ENCODE measurements at regions not wholly inside any gene's neighbourhood (a gene's known extent, or its start where the extent isn't known, plus 50 kb on each side); places are given as distances from the start of the nearest gene placed in this dataset.
A peak's percentile ranks its signal among the peaks of the same experiment; 100 is the strongest.
"Not testable (repeated sequence)": the region's sequence is repeated elsewhere in the genome, so short reads cannot be mapped to it uniquely, and the experiment has no call there.

DNA sequence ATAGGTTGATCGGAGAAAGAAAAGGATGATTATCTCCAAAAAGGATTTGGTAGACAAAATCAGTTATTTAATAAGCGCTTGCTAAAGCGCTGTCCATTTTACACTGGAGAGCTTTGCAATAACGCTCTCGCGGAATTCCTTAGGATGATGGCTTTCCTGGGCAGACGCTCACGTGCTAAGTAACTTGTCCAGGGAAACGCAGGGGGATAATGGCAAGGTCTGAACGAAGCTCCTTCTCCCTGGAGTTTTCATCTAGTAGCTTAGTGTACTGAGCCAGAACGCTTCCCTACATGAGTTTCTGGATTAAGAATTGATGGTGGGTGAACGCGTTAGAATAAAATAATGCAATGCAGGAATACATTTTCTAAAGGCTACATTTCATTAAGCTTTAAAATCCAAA is 739.5 kb upstream of the SALL3 start:
- DNase-seq: no peak

DNA sequence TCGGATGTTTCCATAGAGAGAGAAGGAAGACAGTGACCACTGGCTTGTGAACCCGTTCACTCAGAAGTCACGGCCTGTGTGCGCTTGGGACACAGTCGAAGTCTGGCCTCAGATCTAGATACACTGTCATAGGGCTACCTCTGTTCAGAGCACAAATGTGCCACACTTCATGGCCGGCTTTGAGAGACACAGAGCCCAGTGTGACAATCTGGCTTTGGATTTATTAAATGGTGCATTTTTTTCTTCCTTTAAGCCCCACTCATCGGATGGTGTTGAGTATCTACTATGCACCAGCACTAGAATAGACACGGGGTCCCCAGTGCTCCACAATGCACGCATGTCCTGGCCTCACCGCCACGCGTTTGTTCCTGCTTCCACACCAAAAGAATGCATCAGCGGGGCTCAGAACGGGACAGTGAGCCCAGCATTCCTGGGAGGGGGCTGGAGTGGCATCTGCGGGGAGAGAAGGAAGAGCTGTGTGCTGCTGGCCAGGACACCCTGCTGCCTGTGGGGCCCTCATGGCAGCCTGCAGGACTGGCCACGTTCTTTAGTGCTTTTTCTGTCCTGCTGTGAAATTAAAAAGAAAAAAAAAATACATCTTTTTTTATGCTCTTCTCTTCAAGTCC is 738.9 kb upstream of the SALL3 start:
- no peak for DNase-seq

DNA sequence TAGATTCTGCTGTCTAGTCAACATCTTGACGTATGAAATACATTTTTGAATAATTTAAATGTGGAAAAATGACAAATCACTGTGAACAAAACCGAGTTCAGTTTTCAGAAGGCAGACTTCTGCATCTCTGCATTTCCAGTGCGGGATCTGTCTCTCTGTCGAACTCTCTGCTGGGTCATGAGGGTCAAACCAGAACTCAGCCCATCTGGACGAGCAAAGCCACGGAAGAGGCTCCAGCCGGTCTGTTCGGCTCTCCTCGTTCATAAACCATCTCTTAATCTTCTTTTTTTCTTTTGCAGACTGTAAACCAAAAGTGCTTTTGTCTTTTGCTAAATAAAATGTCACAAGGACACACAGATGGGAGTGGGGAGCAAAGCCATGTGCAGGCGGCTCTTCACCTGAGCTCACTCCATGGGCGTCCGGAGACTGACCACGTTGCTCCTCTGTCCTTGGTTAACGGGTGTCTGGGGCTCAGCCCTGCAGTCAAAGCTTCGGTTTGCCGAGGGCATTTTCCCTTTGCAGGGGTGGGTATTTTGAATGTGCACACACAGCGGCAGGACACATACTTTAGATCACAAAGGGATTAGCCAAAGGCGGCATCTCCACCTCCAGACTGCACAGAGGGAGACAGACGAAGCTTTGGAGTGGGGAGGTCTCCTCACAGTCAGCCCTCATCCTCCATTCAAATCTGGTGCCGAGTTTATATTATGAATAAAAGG is 737.9 kb upstream of the SALL3 start:
- peak; percentile 50 for DNase-seq

DNA sequence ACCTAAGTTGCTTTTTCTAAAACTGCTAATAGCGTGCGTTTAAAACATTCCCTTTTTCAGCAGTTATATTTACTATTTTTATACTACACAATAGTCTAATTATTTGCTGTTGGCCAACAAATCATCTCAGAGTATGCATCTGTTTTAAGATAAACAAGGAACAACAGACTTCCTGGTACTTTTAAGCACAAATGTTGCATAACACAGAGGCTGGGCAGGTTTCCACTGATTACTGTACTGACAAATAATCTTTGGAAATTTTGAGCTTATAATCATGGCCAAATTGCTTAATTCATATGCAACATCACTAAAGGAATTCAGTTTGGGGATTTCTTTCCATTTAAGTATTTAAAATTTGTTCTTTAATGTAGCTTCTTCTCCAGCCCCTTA is 737.4 kb upstream of the SALL3 start:
- peak; percentile 50 for DNase-seq

DNA sequence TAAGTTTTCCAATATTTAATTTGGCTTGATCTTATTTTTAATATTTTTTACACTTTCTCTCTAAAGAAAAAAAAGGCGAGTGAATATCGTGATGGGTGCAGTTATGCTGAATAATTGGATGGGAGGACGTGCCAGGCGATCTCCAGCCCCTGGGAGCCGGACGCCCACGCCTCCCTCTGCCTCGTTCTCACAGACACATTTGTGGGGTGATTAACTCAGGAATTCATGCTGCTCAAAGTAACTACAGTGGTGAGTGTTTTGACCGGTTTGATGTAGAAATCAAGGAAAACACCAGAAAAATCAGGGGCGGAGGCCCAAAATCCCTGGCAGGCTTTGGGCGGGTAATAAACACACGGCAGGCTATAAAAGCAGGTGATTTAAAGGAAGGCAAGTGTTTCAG is 736.8 kb upstream of the SALL3 start:
- DNase-seq: no peak

DNA sequence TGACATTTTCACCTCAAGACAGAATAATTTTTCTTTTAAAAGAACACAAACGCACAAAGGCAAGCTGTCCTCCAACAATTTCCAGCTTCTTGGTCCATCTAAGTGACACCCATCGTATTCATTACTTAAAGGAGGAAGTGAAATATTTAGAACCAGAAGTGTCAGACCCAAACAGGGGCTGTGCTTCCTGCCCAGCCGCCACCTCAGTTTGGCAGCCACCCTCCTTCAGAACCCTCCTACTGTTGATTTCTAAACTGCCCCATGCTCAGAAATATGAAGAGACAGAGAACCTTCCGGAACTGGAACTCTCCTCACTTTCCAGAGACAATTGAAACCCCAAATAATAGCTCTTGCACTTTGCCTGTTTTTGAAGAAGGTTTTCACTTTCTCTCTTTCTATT is 734.8 kb upstream of the SALL3 start:
- no peak for DNase-seq

DNA sequence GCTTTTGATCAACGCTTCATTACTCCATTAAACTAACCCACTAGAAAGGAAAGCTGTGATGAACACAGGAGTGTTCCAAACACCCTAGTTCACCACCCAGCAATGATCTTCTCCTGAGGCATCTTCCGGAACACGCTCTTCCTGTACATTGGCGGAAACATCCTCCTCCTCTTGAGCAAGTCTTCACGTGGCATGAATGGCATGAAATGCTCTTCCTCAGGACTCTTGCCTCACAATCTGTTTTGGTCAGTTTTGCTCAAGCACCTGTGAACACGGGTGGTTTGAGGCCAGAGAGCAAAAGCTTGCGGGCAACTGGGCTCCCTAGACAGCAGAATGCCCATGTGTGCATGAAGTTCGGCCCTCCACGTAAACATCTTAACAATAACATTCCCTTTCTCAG is 734.2 kb upstream of the SALL3 start:
- no peak for DNase-seq

DNA sequence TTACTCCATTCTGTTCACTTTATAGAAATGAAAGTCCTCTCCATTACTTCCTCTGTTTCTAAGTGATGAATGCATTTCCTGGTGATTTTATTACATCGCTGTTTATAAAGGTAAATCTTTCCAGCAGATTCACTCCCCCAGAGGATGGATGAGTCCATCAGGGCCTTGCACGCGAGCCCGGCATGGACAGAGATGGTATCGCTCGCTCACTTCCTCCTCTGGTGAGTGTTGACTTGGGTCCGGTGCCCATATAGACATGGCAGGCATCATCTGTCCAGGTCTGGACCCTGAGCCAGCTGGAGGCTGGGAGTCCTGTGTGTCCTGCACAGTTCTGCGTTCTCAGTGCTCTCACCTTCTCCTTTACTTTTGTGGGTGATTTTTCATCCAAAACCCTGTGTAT is 733.6 kb upstream of the SALL3 start:
- peak; percentile 85 for DNase-seq

DNA sequence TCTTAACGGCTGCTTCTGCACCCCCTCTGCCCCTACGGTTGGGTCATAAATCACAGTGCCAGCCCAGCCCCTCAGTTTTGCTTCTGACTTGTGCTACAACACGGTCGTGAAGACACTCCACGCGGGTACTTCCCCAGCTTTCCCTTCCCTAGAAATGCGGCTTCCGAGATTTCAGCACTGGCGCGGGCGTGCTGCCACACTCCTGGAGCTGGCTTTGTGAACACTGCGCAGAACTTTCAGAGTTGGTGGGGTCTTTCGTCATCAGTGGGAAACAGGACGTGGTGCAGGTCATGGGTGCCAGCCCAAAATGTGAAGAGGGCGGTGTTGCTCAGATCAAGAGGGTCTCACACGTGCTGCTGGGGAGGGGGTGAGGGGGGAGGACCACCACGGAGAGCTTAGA is 733.0 kb upstream of the SALL3 start:
- peak; percentile 44 for DNase-seq

DNA sequence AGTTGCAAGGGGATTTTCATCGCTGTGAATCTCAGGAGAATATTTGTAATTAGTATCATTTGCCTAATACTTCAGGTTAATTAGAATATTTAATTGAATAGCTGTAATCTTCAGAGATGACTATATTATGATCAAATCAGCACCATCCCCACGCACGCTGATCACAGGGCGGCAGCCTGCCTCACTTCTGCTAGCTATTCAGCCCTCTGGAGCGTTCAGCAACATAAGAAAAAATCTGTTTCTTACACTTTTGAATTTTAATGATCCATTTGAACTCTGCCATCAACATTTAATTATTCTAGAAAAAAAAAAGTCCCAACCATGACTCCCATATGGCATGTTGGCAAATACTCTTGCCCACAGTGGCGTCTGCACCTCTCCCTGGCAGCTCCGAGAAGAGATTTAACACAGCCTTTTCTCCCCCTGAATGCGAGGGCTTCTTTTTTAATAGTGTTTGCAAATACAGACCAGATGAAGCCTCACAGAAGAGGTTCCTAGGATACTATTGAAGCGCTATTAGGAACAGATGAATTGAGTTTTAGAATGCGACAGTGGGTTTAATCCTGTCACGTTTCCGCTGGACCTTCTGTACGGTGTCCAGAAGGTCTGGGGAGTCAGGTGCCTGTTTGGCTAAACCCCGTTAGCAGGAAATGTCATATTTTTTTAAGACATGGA is 731.9 kb upstream of the SALL3 start:
- no peak for DNase-seq

DNA sequence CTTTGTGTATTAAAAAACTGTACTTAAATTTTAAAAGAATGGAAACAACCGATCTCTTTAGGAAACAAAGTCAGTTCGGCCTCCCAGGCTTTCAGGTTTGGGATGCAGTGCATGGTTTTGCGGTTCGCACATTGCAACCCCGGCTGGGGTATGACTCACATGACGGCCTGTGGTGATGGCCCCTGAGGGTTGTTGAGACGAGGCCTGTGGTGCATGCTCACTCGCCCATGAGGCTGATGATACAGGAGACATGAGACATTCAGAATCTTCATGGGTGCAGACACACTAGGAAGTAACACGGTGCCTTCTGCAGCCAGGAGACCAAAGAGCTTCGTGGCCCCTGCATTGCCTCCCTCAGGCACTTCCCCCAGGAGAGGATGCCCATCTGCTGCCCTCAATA is 724.6 kb upstream of the SALL3 start:
- no peak for DNase-seq

DNA sequence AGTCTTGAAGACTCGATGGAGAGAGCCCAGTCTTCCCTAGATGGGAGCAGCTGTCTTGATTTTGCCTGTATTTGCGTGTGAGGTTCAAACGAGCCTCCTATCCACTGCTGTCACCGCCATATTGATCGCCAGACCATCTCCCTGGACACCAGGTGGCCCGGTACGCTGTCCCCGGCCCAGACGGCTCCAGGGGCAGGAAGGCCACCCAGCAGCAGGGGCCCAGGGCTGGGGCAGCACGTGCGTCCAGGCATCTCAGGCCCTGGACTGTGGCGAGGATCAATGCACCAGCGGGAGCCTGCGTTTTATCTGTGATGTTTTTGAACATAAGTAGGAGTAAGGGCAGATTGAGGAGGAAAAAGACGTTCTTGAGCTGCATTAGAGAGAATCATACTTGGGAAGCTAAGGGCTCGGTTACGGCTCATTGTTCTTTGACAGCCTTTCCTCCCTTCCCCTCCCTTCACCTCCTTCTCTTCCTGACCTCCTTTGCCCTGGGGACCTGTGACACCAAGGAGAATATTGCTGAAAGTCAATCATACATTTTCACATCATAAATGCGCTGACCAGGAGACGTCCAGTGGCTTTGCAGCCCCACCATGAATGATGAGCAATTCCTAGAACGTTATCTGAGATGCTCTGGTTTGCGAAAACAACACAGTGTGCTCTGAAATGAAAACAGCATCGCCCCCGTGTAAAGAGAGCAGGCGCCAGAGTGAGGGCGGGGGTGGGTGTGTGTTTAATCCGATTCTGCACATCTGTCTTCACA is 711.2 kb upstream of the SALL3 start:
- no peak for DNase-seq

DNA sequence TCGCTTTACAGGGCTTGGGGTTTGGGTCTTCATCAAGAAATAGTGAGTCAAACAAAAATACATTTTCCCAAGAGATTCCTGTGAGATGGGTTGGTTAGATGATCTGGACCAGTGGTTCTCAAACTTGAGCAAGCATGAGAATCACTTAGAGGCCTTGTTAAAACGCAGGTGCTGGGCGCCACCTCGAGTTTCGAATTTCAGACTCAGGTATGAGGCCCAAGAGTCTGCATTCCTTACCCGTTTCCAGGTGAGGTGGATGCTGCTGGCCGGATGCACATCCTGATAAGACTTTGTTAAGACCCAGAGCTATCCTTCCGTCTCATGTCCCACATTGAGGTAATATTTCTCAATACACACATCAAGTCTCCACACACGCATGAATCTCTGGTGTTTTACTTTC is 707.8 kb upstream of the SALL3 start:
- no peak for DNase-seq

DNA sequence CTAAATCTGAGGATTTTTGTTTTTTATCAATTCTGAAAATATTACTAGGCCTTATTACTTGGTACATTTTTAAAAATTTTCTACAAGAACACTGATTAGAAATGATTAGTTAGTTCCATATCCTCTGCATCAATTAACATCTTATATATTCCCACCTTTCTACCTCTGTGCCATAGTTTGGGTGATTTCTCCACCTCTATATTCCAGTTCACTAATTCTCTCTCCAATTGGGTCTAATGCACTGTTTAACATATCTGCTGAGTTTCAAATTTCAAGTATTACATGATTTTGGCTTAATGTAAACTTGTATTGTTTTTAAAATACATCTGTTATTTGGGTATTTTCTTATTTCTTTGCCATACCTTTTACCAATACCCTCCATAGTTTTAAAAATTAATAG is 705.7 kb upstream of the SALL3 start:
- no peak for DNase-seq

DNA sequence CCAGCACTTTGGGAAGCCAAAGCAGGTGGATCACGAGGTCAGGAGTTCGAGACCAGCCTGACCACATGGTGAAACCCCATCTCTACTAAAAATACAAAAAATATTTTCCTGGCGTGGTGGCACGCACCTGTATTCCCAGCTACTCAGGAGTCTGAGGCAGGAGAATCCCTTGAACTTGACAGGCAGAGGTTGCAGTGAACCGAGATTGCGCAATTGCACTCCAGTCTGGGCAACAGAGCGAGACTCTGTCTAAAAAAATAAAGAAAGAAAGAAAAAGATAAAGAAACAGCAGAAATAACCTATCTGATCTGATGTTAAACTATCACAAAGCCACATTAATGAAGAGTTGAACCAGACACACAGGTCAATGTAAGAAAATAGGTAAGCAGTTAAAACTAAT is 696.2 kb upstream of the SALL3 start:
- not testable (repeated sequence) for DNase-seq

DNA sequence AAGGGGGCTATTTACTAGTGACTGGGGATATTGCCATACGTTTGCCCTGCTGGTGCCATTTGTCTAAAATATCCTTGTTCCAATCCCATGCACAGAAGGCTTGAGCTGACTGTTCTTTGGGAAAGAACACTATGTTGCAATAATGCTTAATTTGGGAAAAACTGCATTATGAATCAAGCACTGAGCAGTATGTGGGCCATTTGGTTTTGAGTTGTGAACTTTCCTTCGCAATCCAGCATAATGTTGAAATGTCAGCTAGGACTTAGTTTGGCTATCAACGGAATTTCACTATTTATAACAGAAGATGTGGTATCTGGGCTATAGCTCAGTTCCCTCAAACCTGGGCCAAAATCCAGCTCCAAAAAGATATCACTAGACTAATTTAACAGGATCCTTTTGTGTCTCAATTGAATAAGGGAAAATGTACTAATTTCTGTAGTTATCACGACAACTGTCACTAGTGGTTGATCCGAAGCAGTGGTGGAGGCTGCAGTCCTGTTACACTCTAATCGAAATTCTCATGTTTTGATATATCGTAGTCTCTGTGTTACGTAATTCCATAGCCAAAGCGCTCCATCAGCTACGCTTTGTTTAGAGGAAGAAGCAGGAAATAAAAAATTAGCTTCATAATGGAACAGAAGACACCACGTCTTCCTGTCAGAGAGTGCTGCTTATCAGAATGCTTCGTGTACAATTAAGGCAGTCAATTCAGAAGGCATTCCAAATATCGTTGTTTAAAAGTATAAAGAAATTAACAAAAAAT is 686.8 kb upstream of the SALL3 start:
- peak; percentile 22 for DNase-seq

DNA sequence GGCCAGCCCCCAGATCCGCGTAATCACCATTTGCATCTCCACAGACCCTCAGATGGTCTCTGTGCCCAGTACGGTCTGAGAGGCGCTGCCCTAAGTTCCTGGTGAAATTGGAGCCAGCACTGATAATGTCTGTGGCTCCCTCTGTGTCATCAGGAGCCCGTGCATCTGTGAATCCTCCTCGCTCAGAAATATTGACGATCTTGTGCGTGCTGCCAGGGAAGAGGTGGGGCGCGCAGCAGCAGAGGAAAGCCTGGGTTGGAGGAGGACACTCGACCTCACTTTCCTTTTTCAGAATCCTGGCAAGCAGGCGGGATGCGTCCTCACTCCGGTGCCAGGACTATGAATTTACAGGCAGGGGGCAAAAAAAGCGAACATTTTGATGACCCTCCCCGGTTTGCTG is 686.1 kb upstream of the SALL3 start:
- DNase-seq: peak; percentile 34

DNA sequence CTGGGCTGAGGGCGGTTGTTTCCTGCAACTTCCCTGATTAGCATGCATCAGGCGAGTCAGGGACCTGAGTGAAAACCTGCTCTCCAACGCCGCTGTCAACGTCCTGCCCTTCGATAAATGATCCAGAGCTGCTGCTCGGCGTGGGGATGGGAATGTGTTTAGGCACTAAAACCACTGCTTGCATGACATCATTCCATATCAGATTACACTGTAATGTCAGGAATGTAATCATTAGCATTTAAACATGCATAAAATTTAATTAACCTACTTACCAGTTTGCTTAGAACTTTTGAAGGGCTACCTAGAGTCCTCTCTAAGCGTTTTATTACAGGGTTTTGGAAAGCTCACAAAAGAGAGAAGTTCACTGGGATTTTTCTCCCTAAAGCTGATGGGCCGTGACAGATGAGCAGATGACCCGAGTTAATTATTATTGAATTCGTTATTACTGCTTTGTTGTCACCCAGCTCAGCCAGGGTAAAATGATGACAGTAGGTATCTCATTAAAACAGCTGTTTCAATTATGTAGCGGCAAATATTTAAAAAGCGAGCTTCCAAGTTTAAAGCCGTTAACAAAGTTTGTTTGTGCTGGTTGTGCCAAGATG is 685.6 kb upstream of the SALL3 start:
- peak; percentile 34 for DNase-seq

DNA sequence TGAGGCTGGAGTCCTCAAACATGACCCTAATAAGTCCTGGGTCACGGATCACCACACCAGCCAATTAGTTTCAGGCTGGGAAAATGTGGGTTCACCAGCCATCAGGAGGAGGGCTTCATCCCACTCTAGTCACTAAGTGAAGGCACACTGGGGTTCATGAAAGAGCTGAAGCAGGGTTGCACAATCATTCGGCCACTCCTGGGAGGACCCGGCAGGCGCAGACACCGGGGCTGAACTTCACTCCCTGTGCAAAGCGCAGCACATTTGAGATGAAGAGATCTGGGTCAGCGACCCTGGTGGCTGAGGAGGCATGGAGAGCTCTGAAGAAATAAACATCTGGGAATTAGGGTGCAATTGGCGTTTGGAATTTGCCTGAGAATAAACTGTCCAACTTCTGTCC is 684.4 kb upstream of the SALL3 start:
- no peak for DNase-seq

DNA sequence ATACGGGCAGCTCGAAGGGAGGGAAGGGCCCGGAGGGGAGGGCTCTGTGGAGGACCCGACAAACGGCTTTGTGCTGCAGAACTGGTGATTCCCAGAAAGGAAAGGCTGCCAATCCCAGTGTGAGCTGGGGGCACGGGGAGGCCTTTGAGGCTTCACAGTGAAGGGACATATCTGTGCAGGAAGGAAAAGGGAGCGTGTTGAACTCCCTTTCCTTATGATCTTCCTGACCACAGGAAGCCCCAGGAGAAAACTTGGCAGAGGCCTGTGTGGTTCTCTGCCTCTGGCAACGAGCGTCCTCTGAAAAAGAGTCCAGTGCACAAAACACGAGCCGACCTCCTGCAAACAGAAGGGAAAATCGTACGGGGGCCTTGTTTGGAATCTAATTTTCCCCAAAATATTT is 683.5 kb upstream of the SALL3 start:
- DNase-seq: no peak

DNA sequence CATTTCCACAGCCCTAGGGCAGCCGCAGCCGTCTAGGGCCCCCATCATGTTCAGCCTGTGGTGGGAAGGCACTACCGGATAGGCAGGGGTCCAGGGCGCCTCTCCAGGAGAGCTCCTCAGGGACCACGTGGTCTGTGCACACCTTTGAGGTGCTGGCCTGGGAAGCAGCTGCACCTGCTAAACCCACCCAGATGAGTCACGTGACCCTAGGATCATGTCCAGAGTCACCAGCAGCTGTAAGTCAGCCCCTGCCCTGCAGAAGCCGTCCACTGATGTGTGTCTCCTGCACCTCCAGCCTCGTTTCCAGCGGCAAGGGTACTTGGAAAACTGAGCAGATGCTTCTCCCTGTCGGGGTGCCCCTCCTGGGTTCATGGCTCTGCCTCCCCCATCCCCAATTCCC is 682.6 kb upstream of the SALL3 start:
- DNase-seq: no peak

DNA sequence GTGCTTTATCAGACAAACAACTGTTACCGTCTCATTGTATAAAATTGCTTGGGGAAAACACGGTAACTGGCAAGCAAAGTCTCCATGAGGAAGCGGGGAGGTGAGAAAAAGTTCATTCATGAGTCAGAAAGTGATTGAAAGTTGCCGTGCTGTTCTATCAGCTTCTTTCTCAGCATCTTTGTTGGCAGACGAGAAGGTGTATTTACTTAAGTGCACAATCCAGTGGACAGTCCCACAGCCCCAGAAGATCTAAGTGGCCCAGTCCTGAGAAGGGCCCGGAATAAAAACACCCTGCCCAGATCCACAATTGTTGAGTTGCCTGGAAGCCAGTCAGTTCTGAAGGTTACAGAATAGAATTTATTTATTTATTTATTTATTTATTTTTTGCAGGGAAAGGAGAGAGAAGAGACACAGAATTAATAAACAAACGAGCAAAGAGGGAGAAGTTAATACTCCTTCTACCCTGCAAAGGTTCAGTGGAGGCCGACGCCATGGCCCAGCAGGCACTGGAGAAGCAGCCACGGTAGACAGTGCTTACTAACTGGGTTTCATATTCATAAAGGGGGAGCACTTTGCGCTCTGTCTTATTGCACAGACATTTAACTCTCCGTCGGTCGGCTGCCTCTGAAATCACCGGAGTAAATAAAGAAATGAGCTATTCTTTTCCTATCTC is 676.0 kb upstream of the SALL3 start:
- no peak for DNase-seq

All from DMS153 (cell line).